ENCODE measurements at regions not wholly inside any gene's neighbourhood (a gene's known extent, or its start where the extent isn't known, plus 50 kb on each side); places are given as distances from the start of the nearest gene placed in this dataset.

DNA sequence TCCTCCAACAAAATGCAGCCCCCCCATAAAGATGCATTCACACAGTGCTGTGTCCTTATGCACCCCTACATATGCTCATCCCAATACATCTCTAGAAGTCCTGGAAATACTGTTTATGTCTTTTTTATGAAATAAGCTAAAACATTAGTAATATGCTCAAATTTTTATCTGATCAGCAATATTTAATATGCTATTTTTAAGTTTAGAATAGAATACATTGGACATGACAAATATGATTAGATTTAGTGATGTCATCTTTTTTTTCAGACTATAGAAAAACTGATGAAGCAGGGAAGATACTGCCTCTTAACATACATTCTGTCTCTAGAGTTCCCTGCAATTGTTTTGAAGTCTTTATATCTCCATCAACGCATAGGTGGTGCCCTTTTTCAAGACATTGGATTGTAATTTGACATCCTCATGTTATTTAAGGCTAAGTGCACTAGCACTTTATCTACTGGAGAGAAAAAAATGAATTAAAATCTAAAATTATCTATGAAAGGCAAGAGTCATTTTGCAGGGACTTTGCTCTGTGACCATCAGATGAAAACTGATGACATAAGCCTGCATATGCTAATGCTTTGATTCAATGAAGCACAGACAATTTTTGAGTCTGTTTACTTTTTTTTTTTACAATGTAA, 395.3 kb downstream of the LPIN1 start:
- Histone ChIP-seq H3K4me1 (ENCODE audit: insufficient read depth, low read length, poor library complexity, severe bottlenecking) (no peaks in the 10 kb centered on the region), H3K4me2 (ENCODE audit: low read length) (no peak overlapping the region), H4K20me1 (ENCODE audit: insufficient read depth, low read length) (no peaks in the 10 kb centered on the region), H3K36me3 (ENCODE audit: insufficient read depth, low read length) (no peaks in the 10 kb centered on the region), H3K9me2 (ENCODE audit: insufficient read depth, low read length) (no peaks in the 10 kb centered on the region), H2AFZ (ENCODE audit: low read length) (no peak overlapping the region), H3K9me3 (ENCODE audit: low read length) (no peaks in the 10 kb centered on the region), H3K4me3 (ENCODE audit: low read depth, low read length, poor library complexity, severe bottlenecking) (no peak overlapping the region), H3K79me2 (ENCODE audit: insufficient read depth, low read depth, low read length) (no peaks in the 10 kb centered on the region), H3K27ac (ENCODE audit: low read depth, low read length, poor library complexity, severe bottlenecking) (no peak overlapping the region)
- TF ChIP-seq, protein P1, sequence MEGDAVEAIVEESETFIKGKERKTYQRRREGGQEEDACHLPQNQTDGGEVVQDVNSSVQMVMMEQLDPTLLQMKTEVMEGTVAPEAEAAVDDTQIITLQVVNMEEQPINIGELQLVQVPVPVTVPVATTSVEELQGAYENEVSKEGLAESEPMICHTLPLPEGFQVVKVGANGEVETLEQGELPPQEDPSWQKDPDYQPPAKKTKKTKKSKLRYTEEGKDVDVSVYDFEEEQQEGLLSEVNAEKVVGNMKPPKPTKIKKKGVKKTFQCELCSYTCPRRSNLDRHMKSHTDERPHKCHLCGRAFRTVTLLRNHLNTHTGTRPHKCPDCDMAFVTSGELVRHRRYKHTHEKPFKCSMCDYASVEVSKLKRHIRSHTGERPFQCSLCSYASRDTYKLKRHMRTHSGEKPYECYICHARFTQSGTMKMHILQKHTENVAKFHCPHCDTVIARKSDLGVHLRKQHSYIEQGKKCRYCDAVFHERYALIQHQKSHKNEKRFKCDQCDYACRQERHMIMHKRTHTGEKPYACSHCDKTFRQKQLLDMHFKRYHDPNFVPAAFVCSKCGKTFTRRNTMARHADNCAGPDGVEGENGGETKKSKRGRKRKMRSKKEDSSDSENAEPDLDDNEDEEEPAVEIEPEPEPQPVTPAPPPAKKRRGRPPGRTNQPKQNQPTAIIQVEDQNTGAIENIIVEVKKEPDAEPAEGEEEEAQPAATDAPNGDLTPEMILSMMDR (conservative IDR thresholded peaks at IDR 0.05; ENCODE audit: low read length) = no peak
- no peak for TF ChIP-seq EZH2phosphoT487 (IDR thresholded peaks at IDR 0.05; ENCODE audit: borderline replicate concordance, low read depth, low read length)
- BruUV-seq (replicated peaks) = no TSS peak
- ChIA-PET CTCF (ENCODE audit: unreplicated experiment) (no interaction called here), POLR2A (interaction anchor here (0.7 to 1.1 kb wide), 2 partner anchors 14 to 16 kb away, joined by 3 to 4 read pairs; no protein-coding TSS in a partner anchor)
- intact Hi-C loops (cut with micrococcal nuclease; ENCODE audit: unreplicated experiment) = no loop called here
- no peak for DNase-seq (ENCODE audit: low spot score)

DNA sequence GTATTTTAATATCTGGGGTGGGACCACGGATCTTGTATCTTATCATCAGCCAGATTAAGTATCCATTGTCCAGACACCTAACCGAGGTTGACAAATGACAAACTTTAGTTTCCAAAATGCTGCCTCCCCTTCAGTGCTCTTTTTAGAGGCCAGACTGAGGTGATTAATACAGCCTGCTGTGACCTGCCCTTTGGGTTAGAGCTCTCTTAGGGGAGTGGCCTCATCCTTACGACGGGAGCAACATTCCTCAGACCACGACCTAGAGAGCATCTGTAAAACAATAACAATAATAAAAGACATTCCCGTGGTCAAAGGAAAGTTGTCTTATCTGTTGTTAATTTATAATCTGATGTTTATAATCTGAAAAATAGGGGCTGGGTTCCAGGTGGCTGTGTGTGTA, 405.3 kb downstream of the LPIN1 start:
- Histone ChIP-seq H3K9me3 (ENCODE audit: low read length) (no peaks in the 10 kb centered on the region), H2AFZ (ENCODE audit: low read length) (no peak overlapping the region), H3K4me3 (ENCODE audit: low read depth, low read length, poor library complexity, severe bottlenecking) (no peak overlapping the region), H3K4me1 (ENCODE audit: insufficient read depth, low read length, poor library complexity, severe bottlenecking) (peaks cover 15% of the 10 kb centered on the region), H3K4me2 (ENCODE audit: low read length) (no peak overlapping the region), H3K27ac (ENCODE audit: low read depth, low read length, poor library complexity, severe bottlenecking) (no peak overlapping the region), H4K20me1 (ENCODE audit: insufficient read depth, low read length) (no peaks in the 10 kb centered on the region), H3K79me2 (ENCODE audit: insufficient read depth, low read depth, low read length) (no peaks in the 10 kb centered on the region), H3K36me3 (ENCODE audit: insufficient read depth, low read length) (no peaks in the 10 kb centered on the region), H3K9me2 (ENCODE audit: insufficient read depth, low read length) (no peaks in the 10 kb centered on the region)
- DNase-seq (ENCODE audit: low spot score) = no peak
- TF ChIP-seq, protein P1 (conservative IDR thresholded peaks at IDR 0.05; ENCODE audit: low read length) = no peak
- TF ChIP-seq EZH2phosphoT487 (IDR thresholded peaks at IDR 0.05; ENCODE audit: borderline replicate concordance, low read depth, low read length) = no peak
- intact Hi-C loops (cut with micrococcal nuclease; ENCODE audit: unreplicated experiment) = no loop called here
- no TSS peak for BruUV-seq (replicated peaks)
- ChIA-PET POLR2A (interaction anchor here (0.5 to 0.7 kb wide), 3 partner anchors 8 to 108 kb away, joined by 3 to 4 read pairs (median 4); no protein-coding TSS in a partner anchor), CTCF (ENCODE audit: unreplicated experiment) (no interaction called here)

DNA sequence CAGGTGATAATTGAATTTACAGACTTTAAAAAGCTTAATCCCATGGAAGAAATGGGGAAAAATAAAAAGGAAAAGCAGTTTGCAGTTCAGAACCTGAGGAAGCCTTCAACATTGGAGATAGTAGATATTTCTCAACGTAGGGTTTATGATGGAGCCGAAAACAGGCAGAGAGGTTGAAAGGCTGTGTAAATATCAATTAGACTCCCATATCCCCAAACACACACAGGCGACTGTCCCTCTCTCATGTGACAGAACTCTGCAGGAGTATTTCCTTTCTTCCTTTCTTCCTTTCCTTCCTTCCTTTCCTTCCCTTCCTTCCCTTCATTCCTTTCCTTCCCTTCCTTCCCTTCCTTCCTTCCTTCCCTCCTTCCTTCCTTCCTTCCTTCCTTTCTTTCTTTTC, 406.5 kb downstream of the LPIN1 start:
- H3K4me2 ChIP-seq (ENCODE audit: low read length) = no peak overlapping the region
- H3K9me2 ChIP-seq (ENCODE audit: insufficient read depth, low read length) = no peaks in the 10 kb centered on the region
- H2AFZ ChIP-seq (ENCODE audit: low read length) = no peak overlapping the region
- TF ChIP-seq EZH2phosphoT487 (IDR thresholded peaks at IDR 0.05; ENCODE audit: borderline replicate concordance, low read depth, low read length) = no peak
- TF ChIP-seq, protein P1 (conservative IDR thresholded peaks at IDR 0.05; ENCODE audit: low read length) = no peak
- CTCF ChIA-PET (ENCODE audit: unreplicated experiment) = no interaction called here
- POLR2A ChIA-PET = interaction anchor here (0.8 to 1.0 kb wide), 2 partner anchors 13 to 300 kb away, joined by 3 to 5 read pairs; no protein-coding TSS in a partner anchor
- H3K79me2 ChIP-seq (ENCODE audit: insufficient read depth, low read depth, low read length) = no peaks in the 10 kb centered on the region
- no peak overlapping the region for H3K4me3 ChIP-seq (ENCODE audit: low read depth, low read length, poor library complexity, severe bottlenecking)
- BruUV-seq (replicated peaks) = no TSS peak
- no peaks in the 10 kb centered on the region for H3K36me3 ChIP-seq (ENCODE audit: insufficient read depth, low read length)
- H3K4me1 ChIP-seq (ENCODE audit: insufficient read depth, low read length, poor library complexity, severe bottlenecking) = peaks cover 15% of the 10 kb centered on the region
- intact Hi-C loops (cut with micrococcal nuclease; ENCODE audit: unreplicated experiment) = no loop called here
- H3K27ac ChIP-seq (ENCODE audit: low read depth, low read length, poor library complexity, severe bottlenecking) = no peak overlapping the region
- H4K20me1 ChIP-seq (ENCODE audit: insufficient read depth, low read length) = no peaks in the 10 kb centered on the region
- no peak for DNase-seq (ENCODE audit: low spot score)
- H3K9me3 ChIP-seq (ENCODE audit: low read length) = no peaks in the 10 kb centered on the region
